GM18502 (cell line): ENCODE measurements at regions not wholly inside any gene's neighbourhood (a gene's known extent, or its start where the extent isn't known, plus 50 kb on each side); places are given as distances from the start of the nearest gene placed in this dataset.

Experiments used
- ATAC-seq: cut with Tn5 transposase; IDR thresholded peaks from one replicate; pipeline ENCODE4 v1.9.1; 2021; ENCODE audit warnings: mild to moderate bottlenecking; ENCODE audit not compliant: unreplicated experiment, poor library complexity

- no peak for ATAC-seq
Observed at GRCh38 chr4:13887010-13887409, 259.5 kb upstream of the BOD1L1 start.

- no peak for ATAC-seq
Observed at GRCh38 chr4:13888112-13888511, 260.6 kb upstream of the BOD1L1 start.

DNA sequence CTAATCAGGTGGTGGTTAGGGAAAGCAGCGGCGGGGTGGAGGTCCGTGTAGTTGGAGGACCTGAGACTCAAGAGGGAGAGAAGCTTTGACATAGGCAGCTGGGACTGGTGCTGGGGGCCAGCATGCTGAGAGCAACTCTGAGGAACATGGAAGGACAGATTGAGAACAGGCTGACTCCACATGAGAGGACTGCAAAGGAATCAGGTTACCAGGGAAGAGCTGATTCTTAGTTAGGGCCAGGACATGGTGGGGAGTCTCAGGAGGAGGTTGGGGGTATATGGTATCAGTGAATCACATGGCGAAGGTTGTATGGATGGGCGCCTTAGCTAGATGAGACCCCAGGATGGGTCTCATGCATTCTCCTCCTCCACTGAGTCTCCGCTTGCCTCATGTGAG lies 264.0 kb upstream of the BOD1L1 start:
- no peak for ATAC-seq

DNA sequence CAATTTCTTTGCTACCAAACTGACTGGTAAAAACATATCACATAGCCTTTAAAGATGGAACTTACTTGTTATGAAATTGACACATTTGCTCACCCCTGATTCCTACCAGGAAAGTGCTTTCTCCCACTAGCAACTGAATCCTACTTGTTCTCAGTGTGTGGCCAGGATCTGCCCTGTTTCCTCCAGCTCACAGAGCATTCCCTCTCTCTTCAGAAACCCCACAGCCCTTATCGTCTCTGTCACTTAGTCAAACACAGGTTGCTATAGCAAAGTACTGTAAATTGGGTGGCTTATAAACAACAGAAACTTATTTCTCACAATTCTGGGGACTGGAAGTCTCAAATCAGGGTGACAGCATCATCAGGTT lies 265.2 kb upstream of the BOD1L1 start:
- ATAC-seq, result no peak

DNA sequence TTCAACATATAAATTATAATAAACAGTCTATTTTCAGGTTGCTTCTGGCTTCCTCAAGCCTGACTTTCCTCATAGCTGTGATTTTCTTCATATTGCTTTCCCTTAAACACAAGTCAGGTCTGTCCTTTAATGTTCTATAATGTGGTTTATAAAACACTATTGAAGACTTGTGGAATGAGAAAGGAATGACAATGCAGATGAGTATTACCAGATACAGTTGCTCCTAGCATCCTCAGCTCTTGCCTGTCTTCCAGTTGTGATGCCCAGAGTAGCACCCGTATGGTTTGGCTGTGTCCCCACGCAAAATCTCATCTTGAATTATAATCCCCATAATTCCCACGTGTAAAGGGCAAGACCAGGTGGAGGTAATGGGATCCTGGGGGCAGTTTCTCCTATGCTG lies 265.7 kb upstream of the BOD1L1 start:
- no peak for ATAC-seq

DNA sequence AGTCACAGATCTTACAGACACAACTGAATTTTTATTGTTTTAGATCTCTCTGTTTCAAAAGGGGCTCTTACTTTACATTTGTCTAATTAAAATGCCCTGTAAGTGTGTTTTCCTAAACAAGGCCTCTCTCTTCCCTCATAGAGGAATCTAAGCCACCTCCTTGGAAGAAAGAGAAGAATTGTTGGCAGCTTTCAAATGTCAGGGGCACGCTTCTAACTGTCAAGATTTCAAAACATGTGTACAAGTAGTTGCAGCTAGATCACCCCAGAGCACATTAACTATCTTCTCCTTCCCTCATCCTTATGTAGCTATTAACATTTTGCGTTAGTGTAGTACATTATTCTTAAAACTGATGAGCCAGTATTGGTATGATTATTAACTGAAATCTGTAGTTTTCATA lies 266.5 kb upstream of the BOD1L1 start:
- no peak for ATAC-seq

- no peak for ATAC-seq
Observed at GRCh38 chr4:13900780-13901179, 273.3 kb upstream of the BOD1L1 start.

DNA sequence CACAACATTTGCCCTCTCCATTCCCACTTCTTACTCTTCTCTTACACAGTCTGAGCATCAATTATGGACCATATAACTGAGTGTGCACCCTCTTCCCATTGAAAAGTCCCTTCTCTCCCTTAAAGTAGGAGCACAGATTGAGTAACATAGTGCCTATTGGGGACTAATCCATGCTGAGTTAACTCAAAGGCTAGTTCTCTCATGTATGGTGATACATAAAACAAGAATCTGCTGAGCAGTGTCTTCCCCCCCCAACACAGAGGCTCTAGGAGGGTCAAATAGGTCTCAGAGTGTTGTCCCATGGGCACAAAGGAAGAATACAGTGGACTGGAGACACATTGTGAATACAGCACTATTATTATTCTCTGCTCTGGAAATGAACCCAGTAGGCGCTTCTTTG lies 274.6 kb upstream of the BOD1L1 start:
- ATAC-seq, result no peak

DNA sequence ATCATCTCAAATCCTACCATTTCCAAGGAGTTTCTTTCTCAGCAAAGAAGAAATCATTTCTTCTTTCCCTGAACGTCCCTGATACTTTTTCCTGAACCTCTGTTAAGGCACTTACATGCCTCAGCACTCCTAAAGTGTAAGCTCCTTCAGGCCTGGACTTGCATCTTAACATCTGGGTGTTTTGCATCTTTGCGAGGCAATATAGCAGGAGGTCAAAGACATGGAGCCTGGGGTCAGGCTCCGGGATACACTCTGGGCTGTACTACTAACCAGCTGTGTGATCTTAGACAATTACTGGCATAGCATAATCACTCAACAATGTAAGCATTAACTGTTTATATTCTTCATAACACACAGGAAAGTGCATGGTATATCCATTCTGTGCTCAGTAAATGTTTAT lies 275.5 kb upstream of the BOD1L1 start:
- ATAC-seq, result no peak

- ATAC-seq, result no peak
Observed at GRCh38 chr4:13903901-13904300, 276.4 kb upstream of the BOD1L1 start.

DNA sequence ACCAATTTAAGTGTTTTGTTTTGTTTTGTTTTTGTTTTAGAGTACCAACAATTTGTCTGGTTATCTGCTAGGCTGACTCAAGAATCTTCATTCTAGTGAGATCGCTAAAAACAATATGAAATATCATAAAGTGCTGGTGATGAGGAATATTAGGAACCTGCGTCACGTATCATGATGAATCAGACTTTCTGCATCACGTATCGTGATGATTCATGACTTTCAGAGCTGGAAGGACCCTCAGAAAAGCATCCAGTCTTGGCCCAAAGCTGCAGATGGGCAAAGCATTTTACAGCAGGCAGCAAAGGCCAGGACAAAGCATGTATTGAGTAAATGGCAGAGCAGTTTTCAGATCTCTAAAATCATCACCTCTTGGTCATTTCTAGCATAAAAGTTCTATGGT lies 278.0 kb upstream of the BOD1L1 start:
- ATAC-seq, result no peak

DNA sequence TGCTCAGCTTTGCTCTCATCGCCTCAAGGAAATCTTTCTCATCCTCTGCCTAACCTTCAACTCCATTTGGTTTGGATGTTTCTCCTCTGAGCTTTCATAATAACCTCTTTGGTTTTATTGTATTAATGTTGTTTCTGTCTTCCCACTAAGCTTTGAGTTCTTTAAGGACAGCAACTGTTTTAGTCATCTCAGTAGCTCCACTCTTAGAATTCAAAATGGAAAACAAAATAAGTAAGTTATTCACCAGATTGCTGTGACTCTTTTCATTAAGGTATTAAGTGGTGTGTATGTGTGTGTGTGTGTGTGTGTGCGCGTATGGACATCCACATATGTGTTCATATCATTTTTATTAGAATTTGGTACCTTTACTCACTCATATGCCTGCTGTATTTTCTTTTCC lies 279.2 kb upstream of the BOD1L1 start:
- no peak for ATAC-seq

DNA sequence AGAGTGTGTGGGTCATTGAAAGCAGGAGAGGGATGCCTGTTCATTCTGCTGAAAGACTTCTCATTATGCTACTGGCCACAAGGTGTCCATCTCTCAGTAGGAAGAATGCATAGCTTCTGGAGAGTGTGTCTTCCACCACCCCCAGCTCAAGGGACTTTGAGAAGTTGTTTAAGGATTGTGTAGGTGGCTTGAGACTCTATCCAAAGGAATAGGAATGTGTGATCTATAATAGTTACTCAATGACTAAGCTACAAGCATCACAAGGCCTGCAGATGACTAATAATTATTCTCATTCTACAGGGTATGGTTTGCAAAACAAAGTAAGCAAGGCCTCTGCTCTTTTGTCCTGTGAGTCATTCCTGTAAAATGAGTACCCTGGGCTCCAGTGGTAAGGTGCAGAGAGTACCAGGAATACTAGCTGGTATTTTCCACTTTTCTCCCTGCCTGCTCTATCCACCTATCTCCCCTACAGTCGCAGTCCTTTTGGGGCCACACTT lies 279.8 kb upstream of the BOD1L1 start:
- ATAC-seq, result no peak

DNA sequence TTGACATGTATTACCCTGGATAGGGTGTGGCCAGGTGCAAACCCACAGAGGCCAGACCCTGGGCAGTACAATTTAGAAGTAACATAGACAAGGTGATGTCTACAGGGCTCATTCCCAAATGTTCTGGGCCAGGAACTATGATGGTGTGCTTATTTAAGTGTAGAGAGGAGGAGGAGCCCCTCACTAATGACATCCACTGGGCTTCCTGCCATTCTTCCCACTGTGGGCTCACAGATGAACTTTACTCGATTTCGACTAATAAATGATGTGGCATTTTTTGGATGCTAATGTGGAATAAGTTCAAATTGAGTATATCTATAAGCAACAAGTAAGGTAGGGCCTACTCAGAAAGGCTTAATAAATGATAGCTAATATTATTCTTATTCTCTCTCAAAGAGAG lies 280.9 kb upstream of the BOD1L1 start:
- no peak for ATAC-seq

DNA sequence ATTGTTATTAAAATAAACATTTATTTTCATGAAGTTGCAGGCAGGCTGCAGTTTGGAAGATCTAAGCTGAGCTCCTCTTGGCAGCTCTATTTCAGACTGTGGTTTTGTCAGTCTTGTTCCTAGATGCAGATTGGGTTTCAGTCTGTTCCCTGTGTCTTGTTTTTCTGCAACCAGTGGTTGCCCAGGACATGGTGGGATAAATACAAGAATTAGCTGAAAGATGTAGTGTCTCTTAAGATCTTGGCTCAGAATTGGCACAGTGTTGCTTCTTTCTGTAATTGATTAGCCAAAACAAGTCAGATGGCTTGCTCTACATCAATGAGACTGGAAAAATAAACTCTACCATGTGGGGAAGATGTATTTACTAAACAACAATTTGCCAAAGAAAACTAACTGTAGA lies 283.0 kb upstream of the BOD1L1 start:
- ATAC-seq, result no peak

GRCh38 chr4:13911256-13911655 lies 283.7 kb upstream of the BOD1L1 start:
- ATAC-seq, result no peak

- ATAC-seq, result no peak
Observed at GRCh38 chr4:13912436-13912925, 285.0 kb upstream of the BOD1L1 start.

DNA sequence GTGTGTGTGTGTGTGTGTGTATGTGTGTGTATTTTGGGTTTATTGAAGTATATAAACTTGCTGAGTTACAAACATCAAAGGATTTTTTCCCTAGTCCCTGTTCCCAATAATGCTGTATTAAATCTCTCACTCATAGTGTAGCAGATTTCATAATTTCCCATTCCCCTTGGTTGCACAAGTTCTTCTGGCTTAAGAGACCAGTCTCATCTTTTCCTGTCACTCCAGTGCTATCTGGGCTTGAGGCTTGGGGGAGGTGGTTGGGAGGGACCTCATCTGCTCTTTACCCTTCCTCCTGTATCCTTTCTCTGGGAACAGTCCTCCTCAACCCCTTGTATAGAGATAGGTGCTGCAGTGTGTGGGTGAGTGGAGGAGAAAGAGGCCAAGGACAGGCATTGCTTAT lies 285.4 kb upstream of the BOD1L1 start:
- no peak for ATAC-seq

- ATAC-seq, result no peak
Observed at GRCh38 chr4:13917015-13917414, 289.5 kb upstream of the BOD1L1 start.

DNA sequence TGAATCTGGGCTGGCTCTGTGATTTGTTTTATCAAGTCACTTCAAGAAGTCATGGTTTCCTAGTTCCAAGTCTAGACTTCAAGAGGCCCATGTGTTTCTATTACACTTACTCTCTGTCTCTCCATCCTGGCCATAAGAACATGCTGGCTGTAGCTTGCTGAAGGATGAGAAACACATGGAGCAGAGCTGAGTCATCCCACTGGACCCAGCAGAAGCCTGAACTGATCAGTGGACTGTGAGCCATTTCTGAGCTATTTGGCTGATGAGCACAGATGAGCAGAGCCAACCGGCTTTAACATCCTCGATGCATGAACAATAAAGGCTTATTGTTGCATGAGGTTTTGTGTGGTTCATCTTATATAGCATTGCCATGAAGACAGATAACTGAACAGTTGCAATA lies 290.6 kb upstream of the BOD1L1 start:
- ATAC-seq, result no peak

DNA sequence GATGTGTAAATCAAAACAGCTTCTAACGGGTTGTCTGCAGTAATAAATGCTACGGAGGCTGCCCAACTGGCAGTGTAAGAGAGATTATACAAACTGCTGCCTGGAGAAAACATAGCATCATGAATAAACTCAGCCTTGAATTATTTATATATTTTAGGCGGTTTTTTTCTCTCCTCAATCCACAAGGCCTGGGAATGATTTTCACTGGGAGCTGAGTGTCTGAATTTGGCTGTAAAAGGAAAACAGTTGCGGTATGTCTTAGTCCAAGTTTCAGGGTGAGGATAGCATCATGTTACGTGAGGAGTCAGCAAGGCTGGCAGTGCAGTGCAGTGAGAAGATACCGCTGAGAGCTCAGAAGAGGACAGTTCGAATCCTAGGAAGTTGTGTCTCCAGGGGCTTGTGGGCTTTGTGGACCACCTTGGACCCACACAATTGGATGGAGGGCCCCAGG lies 291.5 kb upstream of the BOD1L1 start:
- ATAC-seq, result no peak

DNA sequence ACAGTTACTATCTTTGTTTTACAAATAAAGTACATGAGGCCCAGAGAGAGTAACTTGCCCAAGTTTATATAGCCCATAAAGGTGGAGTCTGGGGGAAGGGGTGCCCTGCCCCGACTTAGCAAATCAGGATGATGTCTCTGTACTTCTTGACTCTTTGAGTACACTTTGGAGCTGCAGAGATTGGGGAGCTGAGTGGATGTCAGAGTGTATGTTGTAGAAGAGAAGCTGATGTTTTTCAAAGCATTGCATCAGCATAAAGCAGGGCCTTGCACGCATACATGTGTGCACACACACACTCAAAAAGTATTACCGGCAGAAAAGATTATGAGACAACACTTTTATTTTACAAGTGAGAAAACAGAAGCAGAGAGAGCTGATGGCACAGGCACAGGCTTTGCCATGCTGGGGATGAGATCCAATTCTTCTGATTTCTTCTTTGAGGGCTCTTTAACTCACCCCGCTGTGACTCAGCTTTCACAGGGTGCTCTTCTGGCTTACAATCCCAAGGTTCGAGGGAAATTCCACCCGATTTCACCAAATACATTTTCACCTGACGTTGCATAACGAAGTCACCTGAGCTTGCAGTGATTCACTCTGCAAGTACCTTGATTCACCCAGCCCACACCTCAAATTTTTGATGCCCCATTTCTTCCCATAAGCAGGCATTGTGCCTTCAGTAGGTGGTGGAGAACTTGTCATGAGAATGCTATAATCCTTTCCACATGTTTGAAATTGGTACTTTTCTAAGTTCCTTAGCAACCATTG lies 292.8 kb upstream of the BOD1L1 start:
- ATAC-seq, result no peak
